Panc1 (cell line): ENCODE measurements at regions not wholly inside any gene's neighbourhood (a gene's known extent, or its start where the extent isn't known, plus 50 kb on each side); places are given as distances from the start of the nearest gene placed in this dataset.

ENCODE experiments used
- CTCF ChIP-seq: fragments of 450-650 bp; IDR thresholded peaks from 2 replicates; pipeline ENCODE4 v1.5.1; 2017; ENCODE audit warnings: mild to moderate bottlenecking
- POLR2AphosphoS5 ChIP-seq: IDR thresholded peaks from 2 replicates; pipeline ENCODE4 v1.6.1; 2012; ENCODE audit warnings: mild to moderate bottlenecking, low read depth, low read length, moderate library complexity
- REST ChIP-seq, 2 experiments: IDR thresholded peaks; 2 replicates each; pipeline ENCODE4 v1.6.1; 2011 to 2012; ENCODE audit warnings: low read depth in 2 of 2, control low read depth in 1 of 2, low read length in 1 of 2, mild to moderate bottlenecking in 1 of 2, moderate library complexity in 1 of 2; ENCODE audit not compliant: insufficient read depth in 1 of 2
- SIN3A ChIP-seq: IDR thresholded peaks from 2 replicates; pipeline ENCODE4 v1.6.1; 2012; ENCODE audit warnings: low read depth, mild to moderate bottlenecking, low read length, moderate library complexity, borderline replicate concordance; ENCODE audit not compliant: insufficient read depth

- TF ChIP-seq REST (IDR thresholded peaks at IDR 0.05; ENCODE audit: insufficient read depth in 1 of 2, low read depth in 2 of 2, low read length in 1 of 2), result no peak
- TF ChIP-seq CTCF, result no peak
- TF ChIP-seq SIN3A, result no peak
- no peak for TF ChIP-seq POLR2AphosphoS5
Observed at GRCh38 chr11:23789200-23789853, 707.5 kb upstream of the LUZP2 start.
